ENCODE measurements at regions not wholly inside any gene's neighbourhood (a gene's known extent, or its start where the extent isn't known, plus 50 kb on each side); places are given as distances from the start of the nearest gene placed in this dataset.

GRCh38 chr11:79541466-79541865 is 100.6 kb upstream of the TENM4 start:
- intact Hi-C loops (cut with micrococcal nuclease) = no loop called here
- H3K23ac ChIP-seq (ENCODE audit: low read depth, low read length) = no peak overlapping the region
- no peak overlapping the region for H3K4me3 ChIP-seq (ENCODE audit: insufficient read depth, low read depth, low read length)
- DNase-seq (no peak), ATAC-seq (ENCODE audit: low read depth) (no peak)
- WGBS, 2 experiments (ENCODE audit: extremely low coverage in 2 of 2, insufficient read length in 1 of 2) = no CpG with 5 or more reads among the region's 4 CpGs
- POLR2A ChIA-PET (ENCODE audit: unreplicated experiment) = no interaction called here
- no peaks in the 10 kb centered on the region for H4K20me1 ChIP-seq (ENCODE audit: insufficient read depth, low read length)
- H4K91ac ChIP-seq (ENCODE audit: insufficient read depth, low read depth, low read length) = no peak overlapping the region
- H3K14ac ChIP-seq (replicated peaks; ENCODE audit: low read depth, low read length) = no peak overlapping the region
- no peak overlapping the region for H2AK5ac ChIP-seq (ENCODE audit: low read depth, low read length)
- H3K27me3 ChIP-seq (ENCODE audit: control insufficient read depth, insufficient read depth, low read length) = peaks cover 2% of the 10 kb centered on the region; the same call in 1 of the 2 replicates
- no peak overlapping the region for H3K27ac ChIP-seq (ENCODE audit: insufficient read depth, low read length)
- CTCF ChIA-PET = no interaction called here
- no peak overlapping the region for H3K4ac ChIP-seq (ENCODE audit: low read depth, low read length)
- H2BK5ac ChIP-seq (ENCODE audit: low read depth, low read length, poor library complexity, severe bottlenecking) = no peak overlapping the region
- H2BK20ac ChIP-seq (ENCODE audit: low read depth, low read length) = no peak overlapping the region
- no peaks in the 10 kb centered on the region for H3K36me3 ChIP-seq (ENCODE audit: control insufficient read depth, insufficient read depth, low read length)
- in situ Hi-C loops (cut with MboI; ENCODE audit: low sequenced_read_pairs) = no loop called here
- no peaks in the 10 kb centered on the region for H3K9me3 ChIP-seq (ENCODE audit: control insufficient read depth, insufficient read depth, low read length)
- no peak for TF ChIP-seq USF2 (IDR thresholded peaks at IDR 0.05; ENCODE audit: low read depth, low read length)
- TF ChIP-seq MAFK (IDR thresholded peaks at IDR 0.05; ENCODE audit: low read depth, low read length) = no peak
- TF ChIP-seq RFX5 (IDR thresholded peaks at IDR 0.05; ENCODE audit: low read depth, low read length) = no peak
- no peak for TF ChIP-seq SMC3 (IDR thresholded peaks at IDR 0.05; ENCODE audit: low read depth, low read length)
- no peak for TF ChIP-seq MAZ (IDR thresholded peaks at IDR 0.05; ENCODE audit: borderline replicate concordance, low read depth, low read length)
- no peak for TF ChIP-seq RCOR1 (IDR thresholded peaks at IDR 0.05; ENCODE audit: insufficient replicate concordance, low read length)
- TF ChIP-seq MXI1 (IDR thresholded peaks at IDR 0.05; ENCODE audit: borderline replicate concordance, low read depth, low read length) = no peak
- no peak for TF ChIP-seq FOS (IDR thresholded peaks at IDR 0.05; ENCODE audit: low read depth, low read length)
- no peak for TF ChIP-seq POLR2A (IDR thresholded peaks at IDR 0.05; ENCODE audit: low read depth, low read length)
- TF ChIP-seq RAD21 (IDR thresholded peaks at IDR 0.05; ENCODE audit: low read length) = no peak
- TF ChIP-seq ELK1 (IDR thresholded peaks at IDR 0.05; ENCODE audit: borderline replicate concordance, low read depth, low read length) = no peak
- no peak overlapping the region for H4K8ac ChIP-seq (ENCODE audit: low read depth in 2 of 2, low read length in 2 of 2)
- H3K9me1 ChIP-seq (ENCODE audit: insufficient read depth, low read length) = no peaks in the 10 kb centered on the region
- BruUV-seq (replicated peaks) = no TSS peak
- no peaks in the 10 kb centered on the region for H3K4me1 ChIP-seq (ENCODE audit: control insufficient read depth, insufficient read depth, low read length)
- H3K79me1 ChIP-seq (ENCODE audit: low read depth in 1 of 2, low read length in 2 of 2) = no peaks in the 10 kb centered on the region
- H2BK120ac ChIP-seq (ENCODE audit: low read depth, low read length) = no peak overlapping the region
- dilution Hi-C loops (cut with HindIII; ENCODE audit: low sequenced_read_pairs, unreplicated experiment) = no loop called here
- no peak overlapping the region for H2AK9ac ChIP-seq (replicated peaks; ENCODE audit: low read depth, low read length, poor library complexity)
- no peak overlapping the region for H4K5ac ChIP-seq (ENCODE audit: low read depth, low read length)
- H3K4me2 ChIP-seq (ENCODE audit: low read depth, low read length) = no peak overlapping the region
- no peak overlapping the region for H2BK15ac ChIP-seq (ENCODE audit: low read depth, low read length)
- no peak overlapping the region for H3K18ac ChIP-seq (ENCODE audit: low read depth, low read length)
- no peak overlapping the region for H3K56ac ChIP-seq (ENCODE audit: extremely low read depth, insufficient read depth, low read length)
- no peak overlapping the region for H2AFZ ChIP-seq (replicated peaks; ENCODE audit: low read length, poor library complexity)
- no peak overlapping the region for H3K9ac ChIP-seq (ENCODE audit: low read depth, low read length)
